DMS79 (cell line): ENCODE measurements at regions not wholly inside any gene's neighbourhood (a gene's known extent, or its start where the extent isn't known, plus 50 kb on each side); places are given as distances from the start of the nearest gene placed in this dataset.
"Not testable (repeated sequence)": the region's sequence is repeated elsewhere in the genome, so short reads cannot be mapped to it uniquely, and the experiment has no call there.

ENCODE experiments used
- DNase-seq: peaks from one replicate; lab custom pipeline; 2025; lab: John Stamatoyannopoulos, UW

- DNase-seq = no peak
Observed at GRCh38 chr6:84353459-84354423, 126.3 kb upstream of the CEP162 start.

DNA sequence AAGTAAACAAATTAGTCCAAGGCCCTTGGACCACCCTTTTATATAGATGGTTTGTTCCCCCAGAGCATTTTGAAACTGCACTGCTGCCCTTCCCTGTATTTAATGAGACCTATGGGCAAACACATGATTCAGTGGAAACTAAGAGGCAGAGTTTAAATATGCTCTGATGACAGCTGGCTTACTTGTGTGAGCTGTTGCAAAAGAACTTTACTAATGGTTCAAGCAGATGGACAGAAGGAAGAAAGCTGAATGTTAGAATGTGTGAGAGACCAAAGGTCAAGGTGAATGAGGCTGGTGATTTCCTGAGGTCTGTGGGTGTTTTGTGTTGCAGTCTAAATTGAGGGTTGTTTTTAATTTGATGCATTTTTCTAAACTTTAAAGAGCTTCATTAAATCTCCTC, 123.0 kb upstream of the CEP162 start:
- DNase-seq = no peak

- no peak for DNase-seq
Observed at GRCh38 chr6:84349542-84349941, 122.1 kb upstream of the CEP162 start.

- no peak for DNase-seq
Observed at GRCh38 chr6:84348801-84349200, 121.4 kb upstream of the CEP162 start.

DNA sequence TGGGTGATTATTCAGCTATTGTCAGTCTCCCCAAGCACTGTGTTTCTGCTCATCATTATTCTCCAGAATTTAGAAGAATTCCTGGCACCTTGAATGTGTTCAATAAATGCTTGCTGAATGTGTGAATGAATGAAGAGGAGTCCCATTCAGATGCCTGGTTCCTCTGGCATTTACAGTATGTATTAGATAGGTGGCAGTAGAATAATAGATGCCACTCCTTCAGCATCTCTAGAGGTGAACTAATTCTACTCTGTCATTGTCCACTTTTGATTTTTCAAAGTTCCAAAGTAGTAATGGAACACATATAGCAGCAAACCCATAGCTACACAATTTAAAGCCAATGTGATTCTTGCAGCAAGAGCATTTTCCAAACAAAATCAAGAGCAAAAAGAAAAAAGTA, 118.9 kb upstream of the CEP162 start:
- no peak for DNase-seq

- no peak for DNase-seq
Observed at GRCh38 chr6:84344005-84344404, 116.6 kb upstream of the CEP162 start.

- no peak for DNase-seq
Observed at GRCh38 chr6:84340422-84340821, 113.0 kb upstream of the CEP162 start.

GRCh38 chr6:84333842-84334241, 106.4 kb upstream of the CEP162 start:
- no peak for DNase-seq

GRCh38 chr6:84332139-84333034, 104.9 kb upstream of the CEP162 start:
- no peak for DNase-seq

DNA sequence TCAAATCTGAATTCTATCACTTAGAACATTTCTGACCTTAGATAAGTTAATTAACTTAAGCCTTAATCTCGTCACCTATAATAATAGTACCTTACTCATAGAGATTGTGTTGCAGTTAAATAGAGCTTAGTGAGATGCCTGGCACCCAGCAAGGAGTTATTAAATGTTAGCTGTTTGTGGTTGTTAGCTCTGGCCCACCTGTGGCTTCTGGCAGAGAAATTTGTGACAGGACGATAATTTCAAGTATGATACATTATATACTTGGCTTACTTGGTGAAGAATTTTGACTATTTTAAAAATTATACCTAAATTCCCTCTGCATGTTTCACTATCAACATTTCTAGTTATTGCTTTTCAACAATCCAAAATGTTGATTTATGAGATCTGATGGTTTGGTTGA, 102.9 kb upstream of the CEP162 start:
- no peak for DNase-seq

GRCh38 chr6:84329516-84329915, 102.1 kb upstream of the CEP162 start:
- no peak for DNase-seq

- no peak for DNase-seq
Observed at GRCh38 chr6:84329077-84329476, 101.6 kb upstream of the CEP162 start.

DNA sequence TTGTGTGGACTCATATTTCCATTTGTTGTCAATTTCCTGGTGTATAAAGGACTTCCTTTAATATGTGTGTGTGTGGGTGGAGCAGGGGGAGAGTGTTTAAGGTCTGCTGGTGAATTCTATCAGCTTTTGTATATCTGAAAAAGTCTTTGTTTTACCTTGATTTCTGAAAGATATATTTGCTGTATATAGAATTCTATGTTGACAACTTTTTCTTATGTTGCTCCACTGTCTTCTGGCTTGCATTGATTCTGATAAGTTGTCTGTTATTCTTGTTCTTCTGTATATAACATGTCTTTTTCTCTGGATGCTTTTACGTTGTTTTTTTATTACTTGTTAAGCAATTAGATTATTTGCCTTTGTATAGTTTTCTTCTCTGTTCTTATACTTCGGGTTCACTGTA, 90.0 kb upstream of the CEP162 start:
- DNase-seq = no peak

DNA sequence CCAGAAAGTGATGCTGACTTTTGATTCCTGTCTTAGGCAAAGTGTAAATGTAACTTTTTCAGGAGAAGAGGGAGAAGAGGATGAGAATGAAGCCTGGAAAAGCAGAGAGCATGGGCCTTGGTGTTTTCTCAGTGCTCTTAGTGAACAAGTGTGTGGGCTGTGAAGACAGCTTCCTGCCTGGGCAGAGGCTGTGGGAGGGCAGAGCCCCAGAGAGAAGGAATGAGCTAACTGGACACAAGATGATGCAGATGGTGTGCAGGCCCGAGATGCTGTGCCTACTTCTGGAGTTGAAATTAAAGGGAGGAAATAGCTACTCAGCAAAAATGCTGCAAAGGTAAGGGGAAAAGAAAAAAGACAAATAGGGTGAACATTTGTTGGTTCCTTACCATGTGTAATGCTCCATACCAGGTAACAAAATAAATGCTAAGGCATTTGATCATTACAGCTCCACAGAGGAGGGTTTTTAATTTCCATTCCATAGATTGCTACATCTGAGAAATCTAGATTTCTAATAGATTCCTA, 87.0 kb upstream of the CEP162 start:
- no peak for DNase-seq

DNA sequence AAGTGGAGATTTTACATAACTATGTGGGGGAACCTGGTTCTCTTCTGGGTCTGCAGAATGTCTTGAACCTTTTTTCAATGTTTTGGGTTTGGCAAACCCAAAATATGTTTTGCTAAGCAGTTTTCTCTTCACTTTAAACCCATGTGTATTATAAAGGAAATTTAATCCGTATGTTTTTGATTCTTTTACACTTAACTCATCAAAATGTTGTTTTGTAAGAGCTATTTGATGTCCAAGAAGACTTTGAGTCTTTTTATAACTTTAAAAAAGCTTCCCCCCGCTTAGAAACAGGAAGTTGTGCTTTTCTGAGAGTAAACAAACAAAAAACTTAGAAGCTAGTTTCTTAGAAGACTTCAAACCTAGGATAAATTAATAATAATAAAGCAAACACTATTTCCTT, 81.9 kb upstream of the CEP162 start:
- DNase-seq = no peak

DNA sequence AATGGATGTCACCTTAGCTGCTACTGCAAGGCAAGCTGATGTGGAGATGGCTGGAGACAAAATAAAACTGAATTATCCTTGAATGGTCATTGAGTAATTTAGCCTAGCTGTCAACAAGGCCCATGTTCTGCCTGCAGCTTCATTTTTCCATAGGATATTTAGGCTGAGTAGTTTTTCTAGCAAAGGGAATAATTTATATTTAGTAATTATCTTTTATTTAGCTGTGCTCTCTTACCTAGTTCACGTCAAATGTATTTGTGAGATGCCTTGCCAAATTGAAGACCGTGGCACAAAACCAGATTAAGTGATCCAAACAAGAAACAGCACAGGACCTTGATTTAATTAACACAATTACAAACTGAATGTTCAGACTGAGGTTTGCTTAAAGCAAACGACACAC, 77.4 kb upstream of the CEP162 start:
- DNase-seq = no peak

DNA sequence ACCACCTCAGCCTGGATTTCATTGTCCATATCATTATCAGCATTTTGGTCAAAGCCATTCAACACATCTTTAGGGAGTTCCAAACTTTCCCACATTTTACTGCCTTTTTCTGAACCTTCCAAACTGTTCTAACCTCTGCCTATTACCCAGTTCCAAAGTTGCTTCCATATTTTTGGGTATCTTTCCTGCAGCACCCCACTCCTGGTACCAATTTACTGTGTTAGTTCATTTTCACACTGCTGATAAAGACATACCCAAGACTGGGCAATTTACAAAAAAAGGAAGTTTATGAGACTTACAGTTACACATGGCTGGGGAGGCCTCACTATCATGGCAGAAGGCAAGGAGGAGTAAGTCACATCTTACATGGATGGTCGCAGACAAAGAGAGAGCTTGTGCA, 63.6 kb upstream of the CEP162 start:
- not testable (repeated sequence) for DNase-seq

- DNase-seq = no peak
Observed at GRCh38 chr6:84284428-84285049, 57.1 kb upstream of the CEP162 start.

DNA sequence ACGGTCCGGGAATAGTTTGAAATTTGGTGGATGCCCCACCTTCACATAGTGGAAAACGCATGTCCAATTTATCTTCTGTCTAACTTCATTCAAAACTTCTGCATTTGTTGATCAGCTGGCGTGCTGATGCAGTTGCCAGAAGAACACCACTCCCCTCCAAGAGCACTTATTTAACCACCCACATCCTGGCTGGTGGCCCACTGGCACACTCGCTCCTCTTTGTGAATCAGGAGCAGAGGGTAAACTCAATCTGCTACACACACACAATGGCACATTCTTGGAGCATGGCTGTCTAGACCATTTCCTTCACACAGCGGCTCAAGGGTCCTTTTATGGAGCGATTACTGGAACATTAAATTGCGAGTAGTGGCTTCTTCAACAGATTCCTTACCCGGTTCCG, 55.1 kb upstream of the CEP162 start:
- DNase-seq = peak; percentile 46

DNA sequence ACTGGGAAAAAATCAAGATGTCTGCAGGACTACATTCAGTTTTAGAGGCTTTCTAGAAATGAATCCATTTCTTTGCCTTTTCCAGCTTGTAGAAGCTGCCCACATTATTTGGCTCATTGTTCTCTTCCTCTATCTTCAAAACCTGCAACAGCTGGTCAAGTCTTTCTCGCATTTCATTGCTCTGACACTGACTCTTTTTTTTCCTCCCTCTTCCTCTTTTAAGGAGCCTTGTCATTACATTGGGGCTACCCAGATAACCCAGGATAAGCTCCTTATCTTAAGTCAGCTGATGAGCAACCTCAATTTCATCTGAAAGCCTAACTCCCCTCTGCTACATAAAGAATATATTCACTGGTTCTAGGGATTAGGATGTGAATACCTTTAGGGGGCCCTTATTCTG, 53.2 kb upstream of the CEP162 start:
- DNase-seq = no peak

GRCh38 chr6:84280030-84280429, 52.6 kb upstream of the CEP162 start:
- no peak for DNase-seq

DNA sequence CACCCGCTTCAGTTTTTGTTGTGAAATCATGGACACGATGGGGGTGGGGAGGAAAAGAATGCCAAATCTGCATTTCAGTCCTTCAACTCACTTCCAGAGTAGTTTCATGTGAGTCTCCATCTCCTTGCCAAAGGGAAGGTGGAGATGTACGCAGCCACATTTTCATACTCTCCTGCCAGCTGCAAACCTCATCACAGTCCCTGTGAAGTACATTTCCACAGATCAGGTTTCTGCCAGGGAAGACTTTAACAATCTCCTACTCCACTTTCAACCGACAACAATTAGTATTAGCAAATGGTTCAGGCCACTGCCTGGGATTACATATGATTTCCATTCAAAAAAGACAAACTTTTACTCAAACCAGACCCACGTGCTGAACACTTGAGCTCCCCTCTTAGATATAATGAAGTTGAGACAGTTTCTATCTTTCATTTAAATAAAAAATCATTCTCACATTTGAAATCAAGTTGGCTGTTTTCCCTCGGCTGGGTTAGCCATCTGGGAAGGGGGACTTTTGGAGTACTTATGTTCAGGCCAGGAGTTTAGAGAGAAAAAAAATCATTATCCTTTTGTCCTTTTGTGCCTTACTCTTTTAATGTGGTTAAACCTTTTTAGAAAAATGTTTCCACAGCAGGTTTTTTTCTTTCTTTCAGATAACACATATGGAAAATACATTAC, 51.0 kb upstream of the CEP162 start:
- no peak for DNase-seq
